ENCODE measurements at regions not wholly inside any gene's neighbourhood (a gene's known extent, or its start where the extent isn't known, plus 50 kb on each side); places are given as distances from the start of the nearest gene placed in this dataset.

- no peaks in the 10 kb centered on the region for H3K79me2 ChIP-seq (ENCODE audit: control insufficient read depth, insufficient read depth, low read length)
- ChIA-PET SMC1A (ENCODE audit: uncharacterized antibody, unreplicated experiment) (no interaction called here), RAD21 (ENCODE audit: unreplicated experiment) (no interaction called here), POLR2A (no interaction called here), CTCF (no interaction called here)
- H4K20me1 ChIP-seq (ENCODE audit: control insufficient read depth, insufficient read depth), result no peaks in the 10 kb centered on the region
- no peak overlapping the region for H3K27ac ChIP-seq (ENCODE audit: control insufficient read depth, insufficient read depth)
- no TSS peak for BruUV-seq (replicated peaks)
- H3K9me3 ChIP-seq (replicated peaks; ENCODE audit: control insufficient read depth, insufficient read depth, low read length), result no peaks in the 10 kb centered on the region
- no peak for FAIRE-seq
- no peak for ATAC-seq
- no peaks in the 10 kb centered on the region for H3K36me3 ChIP-seq (ENCODE audit: control insufficient read depth in 2 of 2, insufficient read depth in 2 of 2, low read length in 1 of 2)
- no peaks in the 10 kb centered on the region for H3K4me1 ChIP-seq (ENCODE audit: control insufficient read depth, insufficient read depth, low read length)
- H3K27me3 ChIP-seq (replicated peaks in 1 of 2; ENCODE audit: control insufficient read depth in 2 of 2, insufficient read depth in 2 of 2, low read length in 1 of 2), result no peaks in the 10 kb centered on the region
- intact Hi-C loops (cut with micrococcal nuclease; ENCODE audit: unreplicated experiment) (no loop called here), in situ Hi-C loops (cut with MboI) (no loop called here)
- H3K4me2 ChIP-seq (ENCODE audit: control insufficient read depth, insufficient read depth), result no peak overlapping the region
- no peak for DNase-seq (ENCODE audit: low read depth, low spot score)
- 0% methylated on average over 1 of the region's 1 CpG for WGBS (ENCODE audit: insufficient coverage, insufficient replicate concordance, low lambda C conversion rate, missing lambda C conversion rate)
- H3K4me3 ChIP-seq, result no peak overlapping the region
- no peak overlapping the region for H2AFZ ChIP-seq (ENCODE audit: control insufficient read depth, low read depth, low read length)
- H3K9ac ChIP-seq (ENCODE audit: control insufficient read depth, insufficient read depth, low read length), result no peak overlapping the region
- TF ChIP-seq NFIC (IDR thresholded peaks at IDR 0.05; ENCODE audit: low read depth, low read length), result no peak
- TF ChIP-seq RELA (IDR thresholded peaks at IDR 0.05; ENCODE audit: borderline replicate concordance, partially characterized antibody), result no peak
- TF ChIP-seq CEBPZ (IDR thresholded peaks at IDR 0.05; ENCODE audit: low read depth, low read length), result no peak
- TF ChIP-seq BCLAF1 (IDR thresholded peaks at IDR 0.05), result no peak
- no peak for TF ChIP-seq ZNF24 (IDR thresholded peaks at IDR 0.05)
- no peak for TF ChIP-seq SMARCA5 (IDR thresholded peaks at IDR 0.05)
- no peak for TF ChIP-seq ZNF274 (IDR thresholded peaks at IDR 0.05; ENCODE audit: insufficient read depth, insufficient read length)
- no peak for TF ChIP-seq EZH2 (IDR thresholded peaks at IDR 0.05; ENCODE audit: borderline replicate concordance, control insufficient read depth, low read depth, low read length)
- no peak for TF ChIP-seq CHD4 (IDR thresholded peaks at IDR 0.05)
- no peak for TF ChIP-seq DPF2 (IDR thresholded peaks at IDR 0.05)
- no peak for TF ChIP-seq SKIL (IDR thresholded peaks at IDR 0.05; ENCODE audit: low read depth, poor library complexity, severe bottlenecking)
- TF ChIP-seq TCF12 (IDR thresholded peaks at IDR 0.05; ENCODE audit: low read depth, low read length), result no peak
- no peak for TF ChIP-seq HSF1 (IDR thresholded peaks at IDR 0.05; ENCODE audit: low read depth, low read length)
- TF ChIP-seq RAD51 (IDR thresholded peaks at IDR 0.05), result no peak
Observed at GRCh38 chr4:17066236-17066635, 167.8 kb upstream of the LDB2 start.
